Naive B cell (primary cell): ENCODE measurements at regions not wholly inside any gene's neighbourhood (a gene's known extent, or its start where the extent isn't known, plus 50 kb on each side); places are given as distances from the start of the nearest gene placed in this dataset.

Experiments
- ATAC-seq, 2 donors: fragments of 150-1000 bp; cut with Tn5 transposase; 2 replicates each; pipeline ENCODE4 v1.10.0; 2021; ENCODE audit warnings: low read depth in 2 of 2, mild to moderate bottlenecking in 2 of 2, moderate library complexity in 2 of 2
- DNase-seq: peaks from one replicate; pipeline ENCODE4 v3.0.0; 2022
- H3K27ac Mint-ChIP-seq, 6 donors: one replicate each; pipeline ENCODE4 v1.8.0; 2020 to 2022; ENCODE audit warnings: mild to moderate bottlenecking in 6 of 6, mixed read lengths in 6 of 6, moderate library complexity in 5 of 6, inconsistent platforms in 2 of 6
- H3K27me3 Mint-ChIP-seq, 3 donors: one replicate each; pipeline ENCODE4 v1.8.0; 2021 to 2022; ENCODE audit warnings: mixed read lengths in 3 of 3, mild to moderate bottlenecking in 1 of 3
- H3K36me3 Mint-ChIP-seq, 2 donors: one replicate each; pipeline ENCODE4 v1.8.0; 2020 to 2022; ENCODE audit warnings: mixed read lengths in 2 of 2, inconsistent platforms in 1 of 2, mild to moderate bottlenecking in 1 of 2
- H3K4me1 Mint-ChIP-seq, 3 donors: one replicate each; pipeline ENCODE4 v1.8.0; 2020 to 2022; ENCODE audit warnings: mixed read lengths in 3 of 3, inconsistent platforms in 1 of 3, mild to moderate bottlenecking in 1 of 3, moderate library complexity in 1 of 3
- H3K4me3 Mint-ChIP-seq, 8 donors: one replicate each; pipeline ENCODE4 v1.8.0; 2020 to 2022; ENCODE audit warnings: mild to moderate bottlenecking in 8 of 8, mixed read lengths in 8 of 8, moderate library complexity in 8 of 8, inconsistent platforms in 2 of 8
- H3K9me3 Mint-ChIP-seq, 7 donors: one replicate each; pipeline ENCODE4 v1.8.0; 2020 to 2022; ENCODE audit warnings: mixed read lengths in 7 of 7, mild to moderate bottlenecking in 5 of 7, inconsistent platforms in 2 of 7, moderate library complexity in 1 of 7

- H3K27me3 Mint-ChIP-seq, result no peaks in the 10 kb centered on the region
- no peak overlapping the region for H3K27ac Mint-ChIP-seq
- ATAC-seq, result no peak
- no peak overlapping the region for H3K4me3 Mint-ChIP-seq
- DNase-seq, result no peak
- H3K9me3 Mint-ChIP-seq, result no peaks in the 10 kb centered on the region
- H3K36me3 Mint-ChIP-seq, result no peaks in the 10 kb centered on the region
- peaks cover 0 to 3% (median 2%) of the 10 kb centered on the region in 3 donors for H3K4me1 Mint-ChIP-seq
These were observed 50.1 kb upstream of the CMC1 start for GRCh38 chr3:28191363-28191762.
